IMR-90 (cell line): ENCODE measurements at regions not wholly inside any gene's neighbourhood (a gene's known extent, or its start where the extent isn't known, plus 50 kb on each side); places are given as distances from the start of the nearest gene placed in this dataset.

Experiments used
- ATAC-seq: fragments of 200-7000 bp; cut with Tn5 transposase; 2 replicates; pipeline ENCODE4 v1.9.1; 2020; ENCODE audit warnings: low read depth, mild to moderate bottlenecking, moderate library complexity
- BruUV-seq: library from RNA; stranded (reverse); fragments of 400-500 nt; replicated peaks from 2 replicates; lab custom pipeline; 2021; lab: Mats Ljungman, UMichigan
- CTCF ChIA-PET: fragments of 300-600 bp; formaldehyde crosslinking; extraction: SDS; loops from one replicate; lab custom pipeline; 2021; ENCODE audit warnings: antibody characterized with exemption; lab: Yijun Ruan, JAX
- POLR2A ChIA-PET: fragments of 300-600 bp; sonication (Branson Sonifier 250); formaldehyde crosslinking; loops from one replicate; lab custom pipeline; 2022; ENCODE audit warnings: antibody characterized with exemption; ENCODE audit not compliant: unreplicated experiment; lab: Charles Lee
- DNase-seq: peaks from one replicate; pipeline ENCODE4 v3.0.0; 2013
- H2AFZ ChIP-seq: replicated peaks from 2 replicates; pipeline ENCODE3; 2013; ENCODE audit warnings: low read length, mild to moderate bottlenecking; ENCODE audit not compliant: poor library complexity
- H2AK5ac ChIP-seq: 2 replicates; pipeline ENCODE4 v1.6.1; 2013; ENCODE audit warnings: low read depth, low read length, inconsistent platforms
- H2AK9ac ChIP-seq: replicated peaks from 2 replicates; pipeline ENCODE3; 2013; ENCODE audit warnings: mild to moderate bottlenecking, low read depth, low read length, moderate library complexity; ENCODE audit not compliant: poor library complexity
- H2BK120ac ChIP-seq: 2 replicates; pipeline ENCODE4 v1.6.1; 2013; ENCODE audit warnings: low read depth, low read length, inconsistent platforms
- H2BK15ac ChIP-seq: 3 replicates; pipeline ENCODE4 v1.6.1; 2013; ENCODE audit warnings: low read depth, low read length, inconsistent platforms
- H2BK20ac ChIP-seq: 2 replicates; pipeline ENCODE4 v1.6.1; 2013; ENCODE audit warnings: low read depth, mild to moderate bottlenecking, inconsistent platforms, low read length, moderate library complexity
- H2BK5ac ChIP-seq: 2 replicates; pipeline ENCODE4 v1.6.1; 2013; ENCODE audit warnings: mild to moderate bottlenecking, low read depth, low read length, inconsistent platforms; ENCODE audit not compliant: poor library complexity, severe bottlenecking
- H3K14ac ChIP-seq: replicated peaks from 2 replicates; pipeline ENCODE4 v1.6.1; 2013; ENCODE audit warnings: low read depth, low read length, inconsistent platforms
- H3K18ac ChIP-seq: 2 replicates; pipeline ENCODE4 v1.6.1; 2013; ENCODE audit warnings: low read depth, low read length, control low read depth
- H3K23ac ChIP-seq: 2 replicates; pipeline ENCODE4 v1.6.1; 2013; ENCODE audit warnings: low read depth, low read length, inconsistent platforms
- H3K27ac ChIP-seq: 2 replicates; pipeline ENCODE4 v1.5.1; 2013; ENCODE audit warnings: mild to moderate bottlenecking, control low read depth, low read length; ENCODE audit not compliant: insufficient read depth
- H3K27me3 ChIP-seq: 2 replicates; pipeline ENCODE4 v1.6.1; 2013; ENCODE audit warnings: low read length; ENCODE audit not compliant: control insufficient read depth, insufficient read depth
- H3K36me3 ChIP-seq: 2 replicates; pipeline ENCODE4 v1.6.1; 2013; ENCODE audit warnings: low read length, mixed read lengths; ENCODE audit not compliant: control insufficient read depth, insufficient read depth
- H3K4ac ChIP-seq: 2 replicates; pipeline ENCODE4 v1.6.1; 2013; ENCODE audit warnings: low read depth, low read length, inconsistent platforms
- H3K4me1 ChIP-seq: 2 replicates; pipeline ENCODE4 v1.6.1; 2013; ENCODE audit warnings: low read length, mixed read lengths; ENCODE audit not compliant: control insufficient read depth, insufficient read depth
- H3K4me2 ChIP-seq: 2 replicates; pipeline ENCODE4 v1.6.1; 2013; ENCODE audit warnings: low read depth, mild to moderate bottlenecking, control low read depth, low read length, moderate library complexity
- H3K4me3 ChIP-seq: 2 replicates; pipeline ENCODE4 v1.5.1; 2013; ENCODE audit warnings: low read depth, mild to moderate bottlenecking, control low read depth, low read length, moderate library complexity; ENCODE audit not compliant: insufficient read depth
- H3K56ac ChIP-seq: 2 replicates; pipeline ENCODE4 v1.6.1; 2013; ENCODE audit warnings: low read length, inconsistent platforms; ENCODE audit not compliant: insufficient read depth; ENCODE audit errors: extremely low read depth
- H3K79me1 ChIP-seq, 2 experiments: 2 replicates each; pipeline ENCODE4 v1.6.1; 2013; ENCODE audit warnings: low read length in 2 of 2, inconsistent platforms in 1 of 2, low read depth in 1 of 2
- H3K9ac ChIP-seq: 2 replicates; pipeline ENCODE4 v1.6.1; 2013; ENCODE audit warnings: low read depth, low read length, control low read depth
- H3K9me1 ChIP-seq: 2 replicates; pipeline ENCODE4 v1.6.1; 2013; ENCODE audit warnings: low read length, inconsistent platforms; ENCODE audit not compliant: insufficient read depth
- H3K9me3 ChIP-seq: 2 replicates; pipeline ENCODE4 v1.6.1; 2013; ENCODE audit warnings: low read length; ENCODE audit not compliant: control insufficient read depth, insufficient read depth
- H4K20me1 ChIP-seq: 2 replicates; pipeline ENCODE4 v1.6.1; 2013; ENCODE audit warnings: low read length, inconsistent platforms; ENCODE audit not compliant: insufficient read depth
- H4K5ac ChIP-seq: 2 replicates; pipeline ENCODE4 v1.6.1; 2013; ENCODE audit warnings: mild to moderate bottlenecking, low read depth, low read length, control low read depth
- H4K8ac ChIP-seq, 2 experiments: 2 replicates each; pipeline ENCODE4 v1.6.1; 2013; ENCODE audit warnings: low read depth in 2 of 2, low read length in 2 of 2, control low read depth in 1 of 2, inconsistent platforms in 1 of 2
- H4K91ac ChIP-seq: 2 replicates; pipeline ENCODE4 v1.6.1; 2013; ENCODE audit warnings: low read depth, low read length, inconsistent platforms; ENCODE audit not compliant: insufficient read depth
- BHLHE40 ChIP-seq: fragments of 150-350 bp; IDR thresholded peaks from 2 replicates; pipeline ENCODE4 v1.6.1; 2016; ENCODE audit warnings: mild to moderate bottlenecking, low read depth, low read length
- CEBPB ChIP-seq: IDR thresholded peaks from 2 replicates; pipeline ENCODE4 v1.6.1; 2012; ENCODE audit warnings: low read depth, low read length, improper control_type of control experiment
- CHD1 ChIP-seq: IDR thresholded peaks from 2 replicates; pipeline ENCODE4 v1.6.1; 2012; ENCODE audit warnings: low read depth, low read length, improper control_type of control experiment
- CTCF ChIP-seq: conservative IDR thresholded peaks from 2 replicates; pipeline ENCODE4 v1.5.1; 2012; ENCODE audit warnings: mild to moderate bottlenecking, low read depth, low read length, improper control_type of control experiment
- ELK1 ChIP-seq: fragments of 150-350 bp; IDR thresholded peaks from 2 replicates; pipeline ENCODE4 v1.6.1; 2016; ENCODE audit warnings: low read depth, mild to moderate bottlenecking, low read length, moderate library complexity, borderline replicate concordance
- FOS ChIP-seq: fragments of 150-350 bp; IDR thresholded peaks from 2 replicates; pipeline ENCODE4 v1.6.1; 2016; ENCODE audit warnings: low read depth, low read length
- MAFK ChIP-seq: IDR thresholded peaks from 2 replicates; pipeline ENCODE4 v1.6.1; 2012; ENCODE audit warnings: low read depth, low read length, improper control_type of control experiment
- MAZ ChIP-seq: IDR thresholded peaks from 2 replicates; pipeline ENCODE4 v1.6.1; 2012; ENCODE audit warnings: low read depth, mild to moderate bottlenecking, low read length, improper control_type of control experiment, moderate library complexity, borderline replicate concordance
- MXI1 ChIP-seq: IDR thresholded peaks from 2 replicates; pipeline ENCODE4 v1.6.1; 2012; ENCODE audit warnings: low read depth, mild to moderate bottlenecking, low read length, moderate library complexity, borderline replicate concordance
- NFE2L2 ChIP-seq: fragments of 150-350 bp; IDR thresholded peaks from 2 replicates; pipeline ENCODE4 v1.6.1; 2016; ENCODE audit warnings: low read depth, mild to moderate bottlenecking, low read length
- POLR2A ChIP-seq: IDR thresholded peaks from 2 replicates; pipeline ENCODE4 v1.6.1; 2012; ENCODE audit warnings: mild to moderate bottlenecking, low read depth, low read length
- RAD21 ChIP-seq: IDR thresholded peaks from 2 replicates; pipeline ENCODE4 v1.6.1; 2012; ENCODE audit warnings: low read length, improper control_type of control experiment
- RCOR1 ChIP-seq: IDR thresholded peaks from 2 replicates; pipeline ENCODE4 v1.6.1; 2012; ENCODE audit warnings: mild to moderate bottlenecking, low read length, improper control_type of control experiment; ENCODE audit not compliant: insufficient replicate concordance
- RFX5 ChIP-seq: IDR thresholded peaks from 2 replicates; pipeline ENCODE4 v1.8.0; 2012; ENCODE audit warnings: low read depth, mild to moderate bottlenecking, low read length, moderate library complexity
- SMC3 ChIP-seq: fragments of 150-350 bp; IDR thresholded peaks from 2 replicates; pipeline ENCODE4 v1.6.1; 2016; ENCODE audit warnings: low read depth, mild to moderate bottlenecking, antibody characterized with exemption, low read length, moderate library complexity
- USF2 ChIP-seq: fragments of 150-350 bp; IDR thresholded peaks from 2 replicates; pipeline ENCODE4 v1.6.1; 2017; ENCODE audit warnings: mild to moderate bottlenecking, antibody characterized with exemption, low read length, low read depth
- dilution Hi-C: fragments of 300-500 bp; cut with HindIII; formaldehyde crosslinking; loops from one replicate; pipeline ENCODE4 v1.14.3; 2018; ENCODE audit warnings: low sequenced_read_pairs; ENCODE audit not compliant: unreplicated experiment
- in situ Hi-C: fragments of 300-500 bp; cut with MboI; formaldehyde crosslinking; loops from 3 replicates; pipeline ENCODE4 v1.14.3; 2019; ENCODE audit warnings: low sequenced_read_pairs, inconsistent platforms, mixed read lengths
- intact Hi-C: fragments of 100-400 bp; cut with micrococcal nuclease; formaldehyde crosslinking; loops from 2 replicates; pipeline ENCODE4 v1.10.0; 2022

- H4K91ac ChIP-seq = no peak overlapping the region
- no peak overlapping the region for H3K27ac ChIP-seq
- in situ Hi-C loops = no loop called here
- TF ChIP-seq MAZ (no peak), CEBPB (no peak), ELK1 (no peak), NFE2L2 (no peak), RFX5 (no peak), RAD21 (no peak), FOS (no peak), CTCF (no peak), BHLHE40 (no peak), POLR2A (no peak), RCOR1 (no peak), USF2 (no peak), MAFK (no peak), SMC3 (no peak), MXI1 (no peak), CHD1 (no peak)
- no peak overlapping the region for H4K5ac ChIP-seq
- no peaks in the 10 kb centered on the region for H3K4me1 ChIP-seq
- no TSS peak for BruUV-seq
- H3K23ac ChIP-seq = no peak overlapping the region
- H2BK15ac ChIP-seq = no peak overlapping the region
- H3K9me3 ChIP-seq = no peaks in the 10 kb centered on the region; the same call in 1 of the 2 replicates
- no peaks in the 10 kb centered on the region for H3K9me1 ChIP-seq
- H4K8ac ChIP-seq = no peak overlapping the region
- dilution Hi-C loops = no loop called here
- no peak overlapping the region for H3K4me2 ChIP-seq
- H3K27me3 ChIP-seq = peaks cover 2% of the 10 kb centered on the region; the same call in 1 of the 2 replicates
- H2BK5ac ChIP-seq = no peak overlapping the region
- ATAC-seq (no peak), DNase-seq (no peak)
- no peak overlapping the region for H2BK20ac ChIP-seq
- H3K36me3 ChIP-seq = no peaks in the 10 kb centered on the region
- H4K20me1 ChIP-seq = no peaks in the 10 kb centered on the region
- H3K56ac ChIP-seq = no peak overlapping the region
- H2AK5ac ChIP-seq = no peak overlapping the region
- H3K18ac ChIP-seq = no peak overlapping the region
- no peak overlapping the region for H2AK9ac ChIP-seq
- no peak overlapping the region for H3K9ac ChIP-seq
- no peak overlapping the region for H2BK120ac ChIP-seq
- no peak overlapping the region for H2AFZ ChIP-seq
- no peaks in the 10 kb centered on the region for H3K79me1 ChIP-seq
- H3K4ac ChIP-seq = no peak overlapping the region
- no peak overlapping the region for H3K14ac ChIP-seq
- POLR2A ChIA-PET = no interaction called here
- intact Hi-C loops = no loop called here
- no peak overlapping the region for H3K4me3 ChIP-seq
- CTCF ChIA-PET = no interaction called here
Measured at GRCh38 chr2:70397186-70397585, 95.3 kb upstream of the FAM136A start.
